GM21360 (cell line): ENCODE measurements at regions not wholly inside any gene's neighbourhood (a gene's known extent, or its start where the extent isn't known, plus 50 kb on each side); places are given as distances from the start of the nearest gene placed in this dataset.
"Not testable (repeated sequence)": the region's sequence is repeated elsewhere in the genome, so short reads cannot be mapped to it uniquely, and the experiment has no call there.

ENCODE experiments used
- ATAC-seq: cut with Tn5 transposase; IDR thresholded peaks from one replicate; pipeline ENCODE4 v1.9.1; 2021; ENCODE audit warnings: mild to moderate bottlenecking, moderate library complexity; ENCODE audit not compliant: unreplicated experiment

GRCh38 chr1:101185421-101185820, 51.4 kb upstream of the S1PR1 start:
- ATAC-seq, result no peak

GRCh38 chr1:101183388-101183699, 53.5 kb upstream of the S1PR1 start:
- ATAC-seq, result no peak

- ATAC-seq, result no peak
Observed at GRCh38 chr1:101182627-101183387, 54.0 kb upstream of the S1PR1 start.

GRCh38 chr1:101181930-101182329, 54.9 kb upstream of the S1PR1 start:
- no peak for ATAC-seq

GRCh38 chr1:101178688-101179491, 57.9 kb upstream of the S1PR1 start:
- ATAC-seq, result peak; percentile 94

GRCh38 chr1:101178341-101178687, 58.5 kb upstream of the S1PR1 start:
- ATAC-seq, result peak; percentile 7

- ATAC-seq, result no peak
Observed at GRCh38 chr1:101175886-101176285, 60.9 kb upstream of the S1PR1 start.

- no peak for ATAC-seq
Observed at GRCh38 chr1:101175466-101175865, 61.4 kb upstream of the S1PR1 start.

- ATAC-seq, result no peak
Observed at GRCh38 chr1:101174722-101175121, 62.1 kb upstream of the S1PR1 start.

GRCh38 chr1:101174298-101174697, 62.5 kb upstream of the S1PR1 start:
- not testable (repeated sequence) for ATAC-seq

- ATAC-seq, result no peak
Observed at GRCh38 chr1:101170506-101171050, 66.2 kb upstream of the S1PR1 start.

GRCh38 chr1:101167891-101168290, 68.9 kb upstream of the S1PR1 start:
- ATAC-seq, result peak; percentile 49

GRCh38 chr1:101166583-101167120, 70.2 kb upstream of the S1PR1 start:
- no peak for ATAC-seq

GRCh38 chr1:101165954-101166353, 70.9 kb upstream of the S1PR1 start:
- no peak for ATAC-seq

GRCh38 chr1:101165532-101165931, 71.3 kb upstream of the S1PR1 start:
- ATAC-seq, result no peak

GRCh38 chr1:101164776-101165175, 72.0 kb upstream of the S1PR1 start:
- ATAC-seq, result no peak

GRCh38 chr1:101162736-101163735, 73.8 kb upstream of the S1PR1 start:
- no peak for ATAC-seq

- ATAC-seq, result no peak
Observed at GRCh38 chr1:101162300-101162699, 74.5 kb upstream of the S1PR1 start.

- no peak for ATAC-seq
Observed at GRCh38 chr1:101161619-101162018, 75.2 kb upstream of the S1PR1 start.

- ATAC-seq, result no peak
Observed at GRCh38 chr1:101158424-101158823, 78.4 kb upstream of the S1PR1 start.

- ATAC-seq, result no peak
Observed at GRCh38 chr1:101154547-101154946, 82.3 kb upstream of the S1PR1 start.
